ENCODE measurements at regions not wholly inside any gene's neighbourhood (a gene's known extent, or its start where the extent isn't known, plus 50 kb on each side); places are given as distances from the start of the nearest gene placed in this dataset.
A peak's percentile ranks its signal among the peaks of the same experiment; 100 is the strongest.

DNA sequence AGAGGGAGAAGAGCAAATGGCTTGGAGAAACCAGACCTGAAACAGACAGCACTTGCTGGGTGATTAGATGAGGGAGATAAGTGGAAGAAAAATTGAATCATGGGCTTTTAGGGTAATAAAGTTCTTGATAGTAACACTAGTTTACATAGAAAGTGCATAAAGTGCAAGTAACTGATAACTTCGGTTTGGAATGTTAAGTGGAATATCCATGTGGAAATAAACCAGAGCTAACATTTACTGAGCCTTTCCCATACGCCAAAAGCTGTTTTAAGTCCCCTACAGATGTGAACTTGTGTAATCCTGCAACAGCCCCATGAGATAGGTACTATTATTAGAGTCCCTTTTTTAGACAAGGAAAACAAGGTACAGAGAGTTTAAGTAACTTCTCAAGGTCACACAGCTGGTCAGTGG, 77.1 kb upstream of the NUDT4 start:
- no peaks in the 10 kb centered on the region for H3K4me1 ChIP-seq (ENCODE audit: control insufficient read depth, insufficient read depth, low read length, unreplicated experiment)
- no peak overlapping the region for H2AFZ ChIP-seq (ENCODE audit: low read length, unreplicated experiment)
- no peak overlapping the region for H3K27ac ChIP-seq (ENCODE audit: low read depth, low read length)
- no peaks in the 10 kb centered on the region for H3K36me3 ChIP-seq (ENCODE audit: insufficient read depth, low read length)
- no peak overlapping the region for H3K4me3 ChIP-seq (ENCODE audit: low read depth, low read length)
- H3K27me3 ChIP-seq (ENCODE audit: insufficient read depth, low read length): no peaks in the 10 kb centered on the region
- no peaks in the 10 kb centered on the region for H3K79me2 ChIP-seq (ENCODE audit: control insufficient read depth, insufficient read depth, low read length, unreplicated experiment)

DNA sequence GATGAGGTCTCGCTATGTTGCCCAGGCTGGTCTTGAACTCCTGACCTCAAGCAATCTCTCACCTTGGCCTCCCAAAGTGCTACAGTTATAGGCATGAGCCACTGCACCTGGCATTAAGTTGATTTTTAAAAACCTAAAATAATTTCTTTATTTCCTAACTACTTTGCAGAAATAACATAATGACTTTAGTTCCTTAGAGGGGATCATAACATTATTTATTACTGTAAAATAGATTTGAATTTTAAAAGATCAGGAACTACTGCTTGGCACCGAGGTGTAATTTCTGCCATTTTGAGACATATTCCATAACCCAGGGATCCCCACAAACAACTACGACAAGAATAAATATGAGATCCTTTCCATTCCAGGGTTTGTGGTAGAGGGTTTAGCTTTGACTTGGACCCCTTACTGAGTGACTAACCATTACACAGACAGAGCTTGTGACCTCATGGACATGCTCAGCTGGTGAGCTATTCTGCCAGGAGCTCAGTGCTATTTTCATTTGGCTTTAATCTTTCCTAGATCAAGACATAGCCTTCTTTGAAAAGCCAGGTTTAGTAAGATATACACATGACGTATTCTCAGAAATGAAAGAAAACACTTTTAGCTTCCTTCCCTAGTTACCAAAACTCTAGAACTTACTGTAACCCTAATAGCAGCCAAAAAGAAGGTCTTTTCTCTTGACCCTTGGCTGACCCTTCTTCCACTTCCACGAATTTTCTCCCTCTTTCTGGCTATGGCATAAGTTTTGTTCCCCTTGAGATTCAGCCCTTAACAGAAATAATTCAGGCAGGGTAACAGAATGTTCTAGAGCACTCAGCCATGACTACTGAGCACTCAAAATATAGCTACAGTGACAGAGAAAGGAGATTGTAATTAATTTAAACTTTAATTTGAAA, 75.1 kb upstream of the NUDT4 start:
- Histone ChIP-seq H3K36me3 (ENCODE audit: insufficient read depth, low read length) (no peaks in the 10 kb centered on the region), H3K4me1 (ENCODE audit: control insufficient read depth, insufficient read depth, low read length, unreplicated experiment) (no peaks in the 10 kb centered on the region), H3K79me2 (ENCODE audit: control insufficient read depth, insufficient read depth, low read length, unreplicated experiment) (no peaks in the 10 kb centered on the region), H3K27me3 (ENCODE audit: insufficient read depth, low read length) (no peaks in the 10 kb centered on the region), H3K27ac (ENCODE audit: low read depth, low read length) (peak overlapping the region; percentile 38; the same call in 1 of the 2 replicates), H3K4me3 (ENCODE audit: low read depth, low read length) (no peak overlapping the region), H2AFZ (ENCODE audit: low read length, unreplicated experiment) (peak overlapping the region; percentile 1)

DNA sequence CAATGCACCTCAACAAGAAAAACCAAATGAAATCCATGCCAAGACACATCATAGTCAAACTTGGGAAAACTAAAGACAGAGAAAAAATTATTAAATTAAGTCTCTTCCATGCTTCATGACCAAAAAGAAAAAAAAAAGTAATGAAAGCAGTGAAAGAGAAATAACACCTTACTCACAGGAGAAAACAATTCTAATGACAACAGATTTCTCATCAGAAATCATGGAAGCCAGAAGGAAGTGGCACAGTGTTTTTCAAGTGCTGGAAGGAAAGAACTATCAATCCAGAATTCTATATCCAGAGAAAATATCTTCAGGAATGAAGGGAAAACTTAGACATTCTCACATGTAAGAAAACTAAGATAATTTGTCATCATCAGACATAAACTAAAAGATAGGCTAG, 71.1 kb upstream of the NUDT4 start:
- Histone ChIP-seq H3K79me2 (ENCODE audit: control insufficient read depth, insufficient read depth, low read length, unreplicated experiment) (no peaks in the 10 kb centered on the region), H3K4me3 (ENCODE audit: low read depth, low read length) (no peak overlapping the region), H3K36me3 (ENCODE audit: insufficient read depth, low read length) (no peaks in the 10 kb centered on the region), H3K4me1 (ENCODE audit: control insufficient read depth, insufficient read depth, low read length, unreplicated experiment) (no peaks in the 10 kb centered on the region), H3K27ac (ENCODE audit: low read depth, low read length) (no peak overlapping the region), H2AFZ (ENCODE audit: low read length, unreplicated experiment) (no peak overlapping the region), H3K27me3 (ENCODE audit: insufficient read depth, low read length) (no peaks in the 10 kb centered on the region)

DNA sequence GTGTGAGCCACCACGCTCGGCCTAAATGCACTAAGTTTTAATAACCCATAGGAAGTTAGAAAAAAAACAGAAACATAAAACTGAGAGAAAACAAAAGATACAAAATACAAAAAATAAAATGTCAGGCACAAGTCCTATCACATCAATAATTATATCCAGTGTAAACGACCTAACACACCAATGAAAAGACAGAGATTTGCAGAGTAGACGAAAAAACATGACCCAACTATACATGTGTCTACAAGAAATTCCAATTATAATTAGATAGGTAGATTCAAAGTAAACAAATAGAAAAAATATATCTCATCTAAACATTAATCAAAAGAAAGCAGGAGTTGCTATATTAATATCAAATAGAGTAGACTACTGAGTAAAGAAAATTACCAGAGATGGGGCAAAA, 69.4 kb upstream of the NUDT4 start:
- no peak overlapping the region for H3K27ac ChIP-seq (ENCODE audit: low read depth, low read length)
- H3K4me1 ChIP-seq (ENCODE audit: control insufficient read depth, insufficient read depth, low read length, unreplicated experiment): no peaks in the 10 kb centered on the region
- H3K27me3 ChIP-seq (ENCODE audit: insufficient read depth, low read length): no peaks in the 10 kb centered on the region
- no peaks in the 10 kb centered on the region for H3K79me2 ChIP-seq (ENCODE audit: control insufficient read depth, insufficient read depth, low read length, unreplicated experiment)
- H3K4me3 ChIP-seq (ENCODE audit: low read depth, low read length): no peak overlapping the region
- no peaks in the 10 kb centered on the region for H3K36me3 ChIP-seq (ENCODE audit: insufficient read depth, low read length)
- H2AFZ ChIP-seq (ENCODE audit: low read length, unreplicated experiment): no peak overlapping the region

DNA sequence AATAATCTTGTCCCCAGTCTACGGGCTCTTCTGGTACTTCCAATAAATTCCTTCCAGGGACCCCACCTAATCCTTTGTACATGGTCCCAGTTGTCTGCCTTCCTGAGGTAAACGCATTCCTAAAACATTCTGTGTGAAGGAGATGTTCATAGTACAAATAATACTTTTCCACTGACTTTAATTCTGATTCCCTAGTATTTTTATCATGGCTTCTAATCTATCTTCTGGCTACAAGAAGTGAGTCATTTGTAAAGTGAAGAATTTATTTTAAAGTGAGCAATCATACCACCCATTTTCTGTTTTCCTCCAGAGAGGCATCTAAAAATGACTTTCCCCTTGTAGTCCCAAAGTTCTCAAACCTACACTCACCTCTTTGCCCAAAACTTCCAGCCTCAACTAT, 65.9 kb upstream of the NUDT4 start:
- H2AFZ ChIP-seq (ENCODE audit: low read length, unreplicated experiment): no peak overlapping the region
- H3K36me3 ChIP-seq (ENCODE audit: insufficient read depth, low read length): no peaks in the 10 kb centered on the region
- no peaks in the 10 kb centered on the region for H3K4me1 ChIP-seq (ENCODE audit: control insufficient read depth, insufficient read depth, low read length, unreplicated experiment)
- H3K27ac ChIP-seq (ENCODE audit: low read depth, low read length): no peak overlapping the region
- no peaks in the 10 kb centered on the region for H3K79me2 ChIP-seq (ENCODE audit: control insufficient read depth, insufficient read depth, low read length, unreplicated experiment)
- no peaks in the 10 kb centered on the region for H3K27me3 ChIP-seq (ENCODE audit: insufficient read depth, low read length)
- no peak overlapping the region for H3K4me3 ChIP-seq (ENCODE audit: low read depth, low read length)

DNA sequence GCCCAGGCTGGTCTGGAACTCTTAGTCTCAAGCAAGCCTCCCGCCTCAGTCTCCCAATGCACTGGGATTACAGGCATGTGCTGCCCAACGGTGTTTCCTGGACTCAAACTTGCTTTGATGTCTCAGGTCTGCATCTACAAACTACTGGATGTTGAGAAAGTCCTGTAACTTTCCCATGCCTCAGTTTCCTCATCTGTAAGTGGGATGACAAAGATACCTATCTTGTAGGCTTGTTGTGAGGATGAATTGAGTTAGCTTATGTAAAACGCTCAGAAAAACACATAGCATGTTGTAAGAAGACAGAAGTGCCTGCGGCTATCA, 63.6 kb upstream of the NUDT4 start:
- no peak overlapping the region for H3K27ac ChIP-seq (ENCODE audit: low read depth, low read length)
- no peaks in the 10 kb centered on the region for H3K79me2 ChIP-seq (ENCODE audit: control insufficient read depth, insufficient read depth, low read length, unreplicated experiment)
- H3K4me3 ChIP-seq (ENCODE audit: low read depth, low read length): no peak overlapping the region
- H3K27me3 ChIP-seq (ENCODE audit: insufficient read depth, low read length): no peaks in the 10 kb centered on the region
- H2AFZ ChIP-seq (ENCODE audit: low read length, unreplicated experiment): no peak overlapping the region
- no peaks in the 10 kb centered on the region for H3K36me3 ChIP-seq (ENCODE audit: insufficient read depth, low read length)
- H3K4me1 ChIP-seq (ENCODE audit: control insufficient read depth, insufficient read depth, low read length, unreplicated experiment): no peaks in the 10 kb centered on the region

DNA sequence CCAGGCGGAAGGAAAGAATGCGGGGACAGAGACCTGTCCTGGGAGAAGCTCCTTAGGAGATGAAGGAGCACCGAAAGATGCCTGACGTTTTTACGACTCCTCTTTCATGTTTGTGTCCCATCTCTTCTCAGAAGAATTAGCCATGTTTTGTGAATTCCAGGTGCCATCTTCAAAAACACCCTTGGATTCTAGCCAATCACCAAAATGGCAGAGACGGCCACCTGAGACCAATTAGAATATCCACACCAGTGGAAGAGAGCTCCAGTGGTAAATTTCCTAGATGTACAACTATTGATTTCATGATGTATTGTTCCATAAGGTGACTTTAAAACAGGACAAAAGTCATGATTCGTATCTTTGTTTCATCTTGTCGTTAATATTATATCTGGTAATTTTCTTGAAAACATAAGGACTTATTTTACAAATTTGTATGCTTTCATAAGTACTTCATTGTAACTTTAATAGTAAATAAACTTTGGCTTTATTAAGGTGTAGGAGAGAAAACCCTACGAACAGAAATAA, 62.3 kb upstream of the NUDT4 start:
- Histone ChIP-seq H2AFZ (ENCODE audit: low read length, unreplicated experiment) (no peak overlapping the region), H3K36me3 (ENCODE audit: insufficient read depth, low read length) (no peaks in the 10 kb centered on the region), H3K4me3 (ENCODE audit: low read depth, low read length) (no peak overlapping the region), H3K27me3 (ENCODE audit: insufficient read depth, low read length) (no peaks in the 10 kb centered on the region), H3K27ac (ENCODE audit: low read depth, low read length) (no peak overlapping the region), H3K79me2 (ENCODE audit: control insufficient read depth, insufficient read depth, low read length, unreplicated experiment) (no peaks in the 10 kb centered on the region), H3K4me1 (ENCODE audit: control insufficient read depth, insufficient read depth, low read length, unreplicated experiment) (no peaks in the 10 kb centered on the region)

DNA sequence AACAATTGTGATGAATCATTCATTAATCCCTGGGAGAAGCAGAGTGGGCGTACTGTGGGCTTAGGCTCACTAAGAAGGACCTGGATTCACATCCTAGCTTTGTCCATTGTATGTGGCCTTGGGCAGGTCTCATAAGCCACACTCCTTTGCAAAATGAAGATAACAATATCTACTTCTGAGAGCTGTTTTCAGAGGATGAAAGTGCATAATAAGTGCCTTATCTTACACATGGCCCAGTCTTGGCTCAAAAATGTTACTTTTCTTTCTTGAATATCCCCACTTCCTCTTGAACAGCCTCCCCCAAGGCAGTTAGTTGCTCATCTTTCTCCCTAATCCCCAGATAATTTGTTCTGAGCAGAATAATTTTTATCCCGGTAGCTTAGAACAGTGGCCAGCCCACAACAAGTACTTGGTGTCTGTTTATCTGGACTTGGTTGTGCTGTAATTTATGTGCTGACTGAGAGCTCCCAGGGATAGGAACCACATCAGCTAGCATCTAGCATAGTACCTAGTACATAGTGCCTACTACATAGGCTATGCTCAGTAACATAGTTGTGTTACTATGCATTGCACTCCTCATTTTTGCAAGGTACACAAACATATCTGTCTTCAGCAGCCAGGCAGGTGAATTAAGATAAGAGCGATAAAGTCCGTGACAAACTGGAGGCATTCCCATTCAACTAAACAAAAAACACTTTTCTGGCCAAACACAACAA, 61.7 kb upstream of the NUDT4 start:
- no peaks in the 10 kb centered on the region for H3K27me3 ChIP-seq (ENCODE audit: insufficient read depth, low read length)
- no peak overlapping the region for H3K4me3 ChIP-seq (ENCODE audit: low read depth, low read length)
- no peaks in the 10 kb centered on the region for H3K36me3 ChIP-seq (ENCODE audit: insufficient read depth, low read length)
- no peak overlapping the region for H3K27ac ChIP-seq (ENCODE audit: low read depth, low read length)
- no peaks in the 10 kb centered on the region for H3K79me2 ChIP-seq (ENCODE audit: control insufficient read depth, insufficient read depth, low read length, unreplicated experiment)
- H2AFZ ChIP-seq (ENCODE audit: low read length, unreplicated experiment): peak overlapping the region; percentile 33
- H3K4me1 ChIP-seq (ENCODE audit: control insufficient read depth, insufficient read depth, low read length, unreplicated experiment): no peaks in the 10 kb centered on the region

DNA sequence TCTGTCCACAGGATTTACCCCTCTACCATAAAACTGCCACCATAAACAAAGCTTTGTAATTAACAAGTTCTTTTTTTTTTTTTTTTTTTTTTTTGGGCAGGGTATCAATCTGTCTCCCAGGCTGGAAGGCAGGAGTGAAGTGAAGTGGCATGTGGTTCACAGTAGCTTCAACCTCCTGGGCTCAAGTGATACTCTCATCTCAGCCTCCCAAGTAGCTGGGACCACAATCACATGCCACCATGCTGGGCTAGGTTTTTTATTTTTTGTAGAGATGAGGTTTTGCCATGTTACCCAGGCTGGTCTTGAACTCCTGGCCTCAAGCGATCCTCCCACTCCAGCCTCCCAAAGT, 61.1 kb upstream of the NUDT4 start:
- H3K36me3 ChIP-seq (ENCODE audit: insufficient read depth, low read length): no peaks in the 10 kb centered on the region
- no peaks in the 10 kb centered on the region for H3K27me3 ChIP-seq (ENCODE audit: insufficient read depth, low read length)
- no peaks in the 10 kb centered on the region for H3K79me2 ChIP-seq (ENCODE audit: control insufficient read depth, insufficient read depth, low read length, unreplicated experiment)
- H2AFZ ChIP-seq (ENCODE audit: low read length, unreplicated experiment): no peak overlapping the region
- H3K4me1 ChIP-seq (ENCODE audit: control insufficient read depth, insufficient read depth, low read length, unreplicated experiment): no peaks in the 10 kb centered on the region
- no peak overlapping the region for H3K27ac ChIP-seq (ENCODE audit: low read depth, low read length)
- H3K4me3 ChIP-seq (ENCODE audit: low read depth, low read length): no peak overlapping the region

DNA sequence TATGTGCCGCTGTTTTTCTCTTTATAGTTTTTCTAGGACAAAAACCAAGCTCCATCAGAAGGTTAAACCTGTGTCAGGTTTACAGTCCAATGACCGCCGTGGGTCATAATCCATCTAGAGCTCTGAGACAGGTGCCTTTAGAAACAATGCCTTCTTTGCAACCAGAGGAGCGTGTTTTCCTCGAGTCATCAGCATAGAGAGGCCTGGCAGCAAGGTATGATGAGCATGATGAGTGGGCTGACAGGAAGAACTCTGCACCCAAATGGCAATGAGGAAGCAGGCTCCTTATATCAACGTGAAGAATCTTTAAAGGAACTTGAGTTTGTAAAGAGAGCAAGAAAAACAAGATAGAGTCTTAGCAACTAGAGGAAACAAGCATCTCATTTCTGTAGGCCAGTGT, 60.5 kb upstream of the NUDT4 start:
- Histone ChIP-seq H3K36me3 (ENCODE audit: insufficient read depth, low read length) (no peaks in the 10 kb centered on the region), H3K4me3 (ENCODE audit: low read depth, low read length) (no peak overlapping the region), H3K4me1 (ENCODE audit: control insufficient read depth, insufficient read depth, low read length, unreplicated experiment) (no peaks in the 10 kb centered on the region), H2AFZ (ENCODE audit: low read length, unreplicated experiment) (no peak overlapping the region), H3K27me3 (ENCODE audit: insufficient read depth, low read length) (no peaks in the 10 kb centered on the region), H3K79me2 (ENCODE audit: control insufficient read depth, insufficient read depth, low read length, unreplicated experiment) (no peaks in the 10 kb centered on the region), H3K27ac (ENCODE audit: low read depth, low read length) (no peak overlapping the region)
